Stimulated activated CD4-positive, alpha-beta T cell treated with anti-CD3 and anti-CD28 coated beads, Interleukin-2, amount 100 ng/mL, for 4 hours (primary cell): ENCODE measurements at regions not wholly inside any gene's neighbourhood (a gene's known extent, or its start where the extent isn't known, plus 50 kb on each side); places are given as distances from the start of the nearest gene placed in this dataset.

ENCODE experiments used
- DNase-seq: peaks from one replicate; pipeline ENCODE4 v3.0.0-alpha.2; 2020; ENCODE audit warnings: low read depth

DNA sequence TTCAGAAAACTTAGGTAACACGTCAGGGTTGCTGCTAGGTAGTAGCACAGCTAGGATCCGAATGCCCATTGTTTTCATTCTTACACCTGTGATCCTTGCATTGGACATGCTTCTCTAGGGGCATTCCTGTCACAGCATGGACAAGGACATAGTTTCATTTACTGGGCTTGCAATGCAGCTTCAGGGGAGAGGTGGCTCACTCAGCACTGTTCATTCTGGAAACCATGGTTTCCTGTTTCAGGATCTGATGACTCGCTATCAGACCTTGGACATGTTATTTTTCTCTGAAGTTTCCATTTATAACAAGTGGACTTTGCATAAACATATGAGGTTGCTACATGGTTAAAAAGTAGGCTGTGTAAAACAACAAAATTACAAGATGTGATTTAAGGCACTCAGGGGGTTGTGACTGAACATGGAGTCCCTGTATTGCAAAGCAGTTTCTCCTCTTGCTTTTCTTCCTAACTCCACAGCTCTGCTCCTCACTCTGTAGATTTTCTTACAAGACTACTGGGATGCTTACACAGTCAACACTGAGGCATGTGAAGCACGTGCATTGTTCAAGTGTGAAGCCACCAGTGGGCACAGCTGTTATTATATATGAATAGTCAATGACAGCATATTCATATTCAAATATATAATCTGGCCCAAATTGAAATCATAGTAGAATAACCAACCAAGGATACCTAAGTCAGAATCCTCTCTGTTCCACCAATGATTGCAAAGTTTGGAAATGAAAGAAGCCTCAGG is 66.1 kb upstream of the STK32A start:
- DNase-seq, result no peak

DNA sequence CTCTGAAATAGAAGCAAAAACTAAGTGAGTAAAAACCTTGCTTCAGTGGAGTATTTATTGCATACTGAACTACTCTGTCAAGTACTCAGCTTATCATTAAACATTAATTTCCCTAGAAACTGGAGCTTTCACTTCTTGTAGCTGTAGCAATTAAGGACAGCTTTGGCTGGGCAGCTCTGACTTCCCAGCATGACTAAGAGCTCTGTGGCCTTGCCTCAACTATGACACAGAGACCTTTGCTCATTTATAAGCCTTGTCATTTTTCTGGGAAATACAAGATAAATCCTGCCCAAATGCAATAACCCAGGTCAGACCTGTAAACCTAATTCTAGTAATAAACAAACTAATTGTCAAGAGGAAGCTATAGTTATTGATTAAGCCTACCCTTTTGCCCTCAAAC is 65.4 kb upstream of the STK32A start:
- DNase-seq, result no peak

DNA sequence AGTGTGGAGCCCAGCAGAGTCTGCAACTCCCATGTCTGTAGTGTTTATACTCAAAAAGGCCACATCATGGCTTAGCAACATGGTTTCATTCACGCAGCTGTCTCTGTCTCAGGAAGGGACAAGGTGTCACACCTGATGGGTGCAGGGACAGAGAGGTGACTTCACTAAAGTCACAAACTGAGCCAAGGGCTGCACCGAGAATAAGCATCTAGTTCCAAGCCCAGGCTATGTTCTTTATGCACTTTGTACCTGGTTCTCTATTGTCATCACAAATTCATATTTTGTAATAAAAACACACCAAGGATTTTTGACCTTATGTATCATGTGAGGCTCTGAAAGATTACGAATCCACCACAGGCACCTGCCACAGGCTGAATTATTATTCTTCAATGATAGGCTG is 64.9 kb upstream of the STK32A start:
- no peak for DNase-seq

DNA sequence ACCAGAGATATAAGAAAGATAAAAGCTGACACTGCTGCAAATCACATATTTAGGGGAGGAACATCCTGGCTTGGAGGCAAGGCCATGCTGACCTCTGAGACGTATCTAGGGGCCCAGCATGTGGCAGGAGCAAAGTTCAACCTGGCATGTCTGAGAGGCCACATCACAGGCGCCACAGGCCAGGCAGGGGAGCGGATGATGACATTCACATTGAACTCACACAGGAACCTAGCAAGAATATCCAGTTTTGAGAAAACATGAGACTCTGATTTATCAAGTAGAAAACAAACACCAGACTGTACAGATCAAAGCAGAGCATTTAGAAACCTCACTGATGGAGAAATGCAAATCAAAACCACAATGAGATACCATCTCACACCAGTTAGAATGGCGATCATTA is 64.2 kb upstream of the STK32A start:
- no peak for DNase-seq

DNA sequence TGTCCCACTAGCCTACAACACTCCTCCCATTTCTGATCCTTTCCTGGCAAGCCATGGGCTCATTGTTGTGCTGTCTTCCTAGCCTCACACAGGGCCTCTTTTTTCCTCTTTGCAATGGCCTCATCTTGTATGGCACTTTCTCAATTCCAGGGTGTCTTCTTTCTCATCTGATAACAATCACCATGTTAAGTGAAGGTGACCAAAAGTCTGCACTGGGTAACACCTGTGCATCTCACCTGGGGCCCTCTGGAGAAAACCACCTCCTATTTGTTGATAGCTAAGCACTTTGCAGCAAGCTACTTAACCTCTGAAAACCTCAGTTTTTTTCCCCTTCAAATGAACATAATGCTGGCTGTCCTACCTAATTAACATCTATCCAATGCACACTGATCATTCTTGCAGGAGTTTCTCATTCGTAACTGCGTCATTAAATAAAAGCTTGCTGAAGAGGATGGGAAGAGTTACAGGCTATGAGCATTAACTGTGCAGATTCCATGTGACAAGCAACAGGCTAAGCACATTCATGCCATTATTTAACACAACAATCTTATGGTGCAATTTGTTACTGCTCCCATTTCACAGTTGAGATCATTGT is 60.1 kb upstream of the STK32A start:
- no peak for DNase-seq

DNA sequence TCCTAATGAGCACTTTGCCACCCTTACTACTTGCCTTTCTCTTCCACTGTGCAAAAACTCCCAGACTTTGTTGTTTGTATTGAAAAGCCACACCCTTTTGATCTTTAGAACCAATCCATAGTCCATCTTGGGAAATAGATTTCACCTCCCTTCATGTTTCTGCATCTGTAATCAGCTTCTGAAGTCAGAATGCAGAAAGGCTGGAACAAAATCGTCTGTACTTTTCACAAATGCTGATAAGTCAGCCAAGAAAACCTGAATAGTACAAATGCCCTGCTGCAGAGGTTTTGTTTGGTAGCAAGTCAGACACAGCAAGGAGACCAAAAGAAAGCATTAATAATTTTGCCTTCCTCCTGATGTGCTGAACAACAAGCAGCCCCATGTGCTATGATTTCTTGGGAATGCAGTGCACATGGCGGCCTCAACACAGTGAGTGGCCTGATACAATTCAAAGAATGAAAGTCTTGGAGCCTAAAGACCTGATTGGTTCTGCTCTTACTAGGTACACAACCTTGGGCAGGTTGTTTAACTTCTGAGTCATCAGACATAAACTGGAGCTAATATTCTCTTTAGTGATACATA is 59.2 kb upstream of the STK32A start:
- no peak for DNase-seq

DNA sequence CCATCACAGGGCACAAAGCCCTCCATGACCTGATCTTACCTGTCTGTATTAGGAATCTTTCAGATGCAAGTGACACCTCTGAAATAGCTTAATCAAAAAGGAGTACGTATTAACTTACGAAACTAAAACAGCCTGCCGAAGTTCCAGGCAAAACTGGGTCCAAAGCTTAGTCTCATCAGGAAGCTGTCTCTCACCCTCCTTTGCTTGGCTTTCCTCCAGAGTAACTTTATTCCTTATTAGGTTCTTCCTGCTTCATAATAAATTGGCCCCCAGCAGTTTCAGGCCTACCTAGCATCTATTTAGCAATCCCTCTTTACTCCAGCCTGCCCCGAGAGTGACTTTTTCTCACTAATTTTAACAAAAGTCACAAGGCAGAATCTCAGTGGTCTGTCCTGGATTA is 58.4 kb upstream of the STK32A start:
- no peak for DNase-seq

DNA sequence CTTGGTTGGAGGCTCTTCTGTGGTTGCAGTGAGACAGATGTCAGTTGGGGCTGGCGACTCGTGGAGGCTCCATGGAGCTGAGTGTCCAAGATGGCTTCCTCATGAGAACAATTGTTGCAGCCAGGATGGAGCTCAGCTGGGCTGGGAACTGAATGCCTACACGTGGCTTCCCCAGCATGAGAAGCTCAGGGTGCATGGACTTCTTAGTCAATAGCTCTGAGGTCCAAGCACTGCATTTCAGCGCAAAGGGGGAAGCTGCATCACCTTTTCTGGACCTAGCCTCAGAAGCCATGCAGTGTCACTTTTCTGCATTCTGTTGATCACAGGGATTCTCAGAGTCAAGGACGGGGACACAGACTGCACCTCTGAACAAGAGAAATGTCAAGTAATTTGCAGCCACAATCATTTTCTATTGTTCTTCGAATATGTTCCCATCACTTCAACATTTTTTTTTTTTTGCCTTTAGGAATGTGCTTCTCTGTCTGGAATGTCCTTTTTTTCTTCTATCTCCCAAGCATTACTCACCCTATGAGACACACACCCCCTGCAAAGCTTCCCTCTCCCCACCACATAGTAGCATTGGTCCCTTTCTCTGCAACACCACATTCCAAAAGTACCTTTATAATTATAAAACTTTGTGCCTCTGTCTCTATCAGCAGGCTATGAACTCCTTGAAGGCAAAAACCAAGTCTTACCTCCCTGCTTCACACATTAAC is 57.5 kb upstream of the STK32A start:
- DNase-seq, result no peak

DNA sequence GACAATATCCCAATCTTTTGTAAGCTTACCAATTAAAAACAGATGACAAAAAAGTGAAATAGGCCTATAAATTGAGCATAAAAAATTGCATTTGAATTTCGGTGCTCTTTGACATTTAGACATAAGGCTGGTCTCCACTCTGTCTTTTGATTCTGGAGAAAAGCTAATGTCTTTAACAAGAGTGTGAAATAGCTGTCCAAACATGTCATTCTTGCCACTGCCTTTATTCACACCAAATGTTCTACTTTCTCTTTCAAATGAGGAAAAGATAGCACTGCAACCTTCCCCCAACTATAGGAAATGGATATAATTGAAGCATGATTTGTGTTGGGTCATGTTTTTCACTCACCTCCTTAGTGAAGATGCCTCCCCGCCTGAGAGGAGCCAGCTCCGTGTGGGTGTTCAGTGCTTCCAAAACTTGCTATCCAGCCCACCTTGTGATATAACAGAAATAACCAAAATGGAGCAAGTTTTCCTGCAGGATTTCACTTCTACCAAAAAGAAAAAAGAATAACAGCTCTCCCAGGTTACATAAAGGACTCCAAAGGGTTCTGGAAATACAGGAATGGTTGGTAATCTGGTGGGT is 55.2 kb upstream of the STK32A start:
- DNase-seq, result no peak

DNA sequence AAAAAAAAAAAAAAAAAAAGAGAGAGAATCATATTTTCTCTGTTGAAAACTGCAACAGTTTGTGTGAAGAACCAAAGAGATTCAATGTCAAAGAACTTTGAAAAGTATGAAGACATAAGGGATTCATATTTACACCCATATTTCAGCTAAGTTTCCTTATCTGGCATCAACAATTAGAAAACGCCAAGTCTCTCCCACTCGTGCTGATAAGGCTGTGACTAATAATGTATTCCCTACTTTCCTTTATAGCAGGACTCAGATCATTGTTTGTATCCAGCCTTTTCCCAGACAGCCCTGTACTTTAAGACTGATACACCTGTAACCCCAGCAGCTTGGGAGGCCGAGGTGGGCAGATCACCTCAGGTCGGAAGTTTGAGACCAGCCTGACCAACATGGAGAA is 54.1 kb upstream of the STK32A start:
- no peak for DNase-seq
